ENCODE measurements at regions not wholly inside any gene's neighbourhood (a gene's known extent, or its start where the extent isn't known, plus 50 kb on each side); places are given as distances from the start of the nearest gene placed in this dataset.

DNA sequence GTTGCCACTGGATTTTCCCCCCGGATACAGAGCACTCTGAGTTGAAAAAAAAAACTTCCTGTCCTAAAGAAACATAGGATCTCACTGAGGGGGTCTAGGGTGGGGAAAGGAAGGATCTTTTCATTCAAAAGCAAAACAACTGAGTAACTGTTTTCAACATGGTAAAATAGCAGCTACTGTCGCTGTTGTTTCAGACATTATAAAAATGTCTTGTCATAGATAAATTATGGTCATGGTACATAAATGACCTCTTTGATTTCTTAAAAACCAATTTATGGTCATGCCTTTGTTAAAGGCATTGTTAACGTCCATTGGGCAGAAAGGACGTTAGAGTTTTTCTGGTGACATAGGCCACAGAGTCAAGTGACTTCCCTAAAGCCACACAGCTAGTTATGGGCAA is 180.4 kb upstream of the DTNBP1 start:
- Histone ChIP-seq H3K4me2 (ENCODE audit: low read length) (no peak overlapping the region), H3K27ac (ENCODE audit: low read length) (no peak overlapping the region), H3K4me1 (ENCODE audit: low read length) (peaks cover 9% of the 10 kb centered on the region; the same call in 1 of the 2 replicates), H3K36me3 (replicated peaks; ENCODE audit: low read depth, low read length) (no peaks in the 10 kb centered on the region), H3K9me3 (ENCODE audit: insufficient read depth, low read length) (no peaks in the 10 kb centered on the region), H3K79me2 (ENCODE audit: low read length) (no peaks in the 10 kb centered on the region), H3K9ac (ENCODE audit: low read length) (no peak overlapping the region), H3K27me3 (ENCODE audit: low read depth, low read length) (no peaks in the 10 kb centered on the region), H2AFZ (ENCODE audit: low read depth, low read length) (no peak overlapping the region), H4K20me1 (ENCODE audit: insufficient read depth, low read length) (no peaks in the 10 kb centered on the region), H3K4me3 (ENCODE audit: low read length) (no peak overlapping the region)
- TF ChIP-seq, protein P1, sequence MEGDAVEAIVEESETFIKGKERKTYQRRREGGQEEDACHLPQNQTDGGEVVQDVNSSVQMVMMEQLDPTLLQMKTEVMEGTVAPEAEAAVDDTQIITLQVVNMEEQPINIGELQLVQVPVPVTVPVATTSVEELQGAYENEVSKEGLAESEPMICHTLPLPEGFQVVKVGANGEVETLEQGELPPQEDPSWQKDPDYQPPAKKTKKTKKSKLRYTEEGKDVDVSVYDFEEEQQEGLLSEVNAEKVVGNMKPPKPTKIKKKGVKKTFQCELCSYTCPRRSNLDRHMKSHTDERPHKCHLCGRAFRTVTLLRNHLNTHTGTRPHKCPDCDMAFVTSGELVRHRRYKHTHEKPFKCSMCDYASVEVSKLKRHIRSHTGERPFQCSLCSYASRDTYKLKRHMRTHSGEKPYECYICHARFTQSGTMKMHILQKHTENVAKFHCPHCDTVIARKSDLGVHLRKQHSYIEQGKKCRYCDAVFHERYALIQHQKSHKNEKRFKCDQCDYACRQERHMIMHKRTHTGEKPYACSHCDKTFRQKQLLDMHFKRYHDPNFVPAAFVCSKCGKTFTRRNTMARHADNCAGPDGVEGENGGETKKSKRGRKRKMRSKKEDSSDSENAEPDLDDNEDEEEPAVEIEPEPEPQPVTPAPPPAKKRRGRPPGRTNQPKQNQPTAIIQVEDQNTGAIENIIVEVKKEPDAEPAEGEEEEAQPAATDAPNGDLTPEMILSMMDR (IDR thresholded peaks at IDR 0.05; ENCODE audit: low read depth, low read length) = no peak
- TF ChIP-seq EZH2phosphoT487 (IDR thresholded peaks at IDR 0.05; ENCODE audit: low read depth) = no peak

DNA sequence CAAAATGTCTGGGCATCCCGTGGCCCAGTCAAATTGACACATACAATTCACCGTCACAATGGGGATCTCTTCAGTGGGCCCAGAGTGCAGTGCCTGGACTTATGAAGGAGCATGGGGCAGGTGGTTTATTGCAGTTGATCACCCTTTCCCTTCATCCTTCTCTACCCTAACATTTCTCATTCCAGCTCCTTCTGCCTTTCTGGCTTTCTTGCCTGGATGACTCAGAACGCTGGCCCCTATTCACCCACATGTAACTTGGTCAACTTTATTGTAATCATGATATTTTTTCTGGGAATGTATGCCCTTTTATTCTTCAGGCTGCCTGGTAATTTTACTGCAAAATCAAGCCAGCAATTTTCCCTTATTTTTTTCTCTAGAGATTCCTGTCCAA is 179.9 kb upstream of the DTNBP1 start:
- no peak overlapping the region for H2AFZ ChIP-seq (ENCODE audit: low read depth, low read length)
- H3K27me3 ChIP-seq (ENCODE audit: low read depth, low read length) = no peaks in the 10 kb centered on the region
- H4K20me1 ChIP-seq (ENCODE audit: insufficient read depth, low read length) = no peaks in the 10 kb centered on the region
- H3K36me3 ChIP-seq (replicated peaks; ENCODE audit: low read depth, low read length) = no peaks in the 10 kb centered on the region
- no peak overlapping the region for H3K4me3 ChIP-seq (ENCODE audit: low read length)
- H3K27ac ChIP-seq (ENCODE audit: low read length) = no peak overlapping the region
- H3K9me3 ChIP-seq (ENCODE audit: insufficient read depth, low read length) = no peaks in the 10 kb centered on the region
- no peaks in the 10 kb centered on the region for H3K79me2 ChIP-seq (ENCODE audit: low read length)
- no peak overlapping the region for H3K4me2 ChIP-seq (ENCODE audit: low read length)
- no peak overlapping the region for H3K9ac ChIP-seq (ENCODE audit: low read length)
- H3K4me1 ChIP-seq (ENCODE audit: low read length) = peaks cover 9% of the 10 kb centered on the region; the same call in 1 of the 2 replicates
- TF ChIP-seq, protein P1 (IDR thresholded peaks at IDR 0.05; ENCODE audit: low read depth, low read length) = no peak
- TF ChIP-seq EZH2phosphoT487 (IDR thresholded peaks at IDR 0.05; ENCODE audit: low read depth) = no peak

DNA sequence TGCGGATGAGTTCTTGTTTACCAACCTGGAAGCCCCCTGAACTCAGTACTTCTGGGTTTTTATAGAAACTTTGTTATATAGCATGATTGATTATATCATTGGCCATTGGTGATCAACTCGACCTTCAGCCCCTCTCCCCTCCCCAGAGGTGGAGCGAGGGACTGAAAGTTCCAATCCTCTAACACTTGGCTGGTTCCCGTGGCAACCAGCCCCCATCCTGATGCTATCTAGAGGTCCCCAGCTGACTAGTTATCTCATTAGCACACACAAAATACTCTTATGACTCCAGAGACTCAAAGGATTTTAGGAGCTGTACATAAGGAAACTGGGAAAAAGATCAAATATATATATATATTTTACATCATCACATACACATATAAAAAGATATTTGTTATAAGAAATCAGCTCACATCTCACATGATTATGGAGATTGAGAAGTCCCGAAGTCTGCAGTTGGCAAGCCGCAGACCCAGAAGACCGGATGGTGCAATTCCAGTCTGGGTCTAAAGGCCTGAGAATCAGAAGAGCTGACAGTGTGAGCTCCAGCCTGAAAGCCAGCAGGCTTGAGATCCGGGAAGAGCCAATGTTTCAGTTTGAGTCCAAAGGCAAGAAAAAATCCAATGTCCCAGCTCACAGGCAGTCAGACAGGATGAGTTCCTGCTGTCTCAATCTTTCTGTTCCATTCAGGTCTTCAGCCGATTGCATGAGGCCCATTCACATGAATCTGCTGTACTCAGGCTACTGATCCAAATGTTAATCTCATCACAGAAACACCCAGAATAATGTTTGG is 179.3 kb upstream of the DTNBP1 start:
- Histone ChIP-seq H2AFZ (ENCODE audit: low read depth, low read length) (no peak overlapping the region), H3K9me3 (ENCODE audit: insufficient read depth, low read length) (no peaks in the 10 kb centered on the region)

DNA sequence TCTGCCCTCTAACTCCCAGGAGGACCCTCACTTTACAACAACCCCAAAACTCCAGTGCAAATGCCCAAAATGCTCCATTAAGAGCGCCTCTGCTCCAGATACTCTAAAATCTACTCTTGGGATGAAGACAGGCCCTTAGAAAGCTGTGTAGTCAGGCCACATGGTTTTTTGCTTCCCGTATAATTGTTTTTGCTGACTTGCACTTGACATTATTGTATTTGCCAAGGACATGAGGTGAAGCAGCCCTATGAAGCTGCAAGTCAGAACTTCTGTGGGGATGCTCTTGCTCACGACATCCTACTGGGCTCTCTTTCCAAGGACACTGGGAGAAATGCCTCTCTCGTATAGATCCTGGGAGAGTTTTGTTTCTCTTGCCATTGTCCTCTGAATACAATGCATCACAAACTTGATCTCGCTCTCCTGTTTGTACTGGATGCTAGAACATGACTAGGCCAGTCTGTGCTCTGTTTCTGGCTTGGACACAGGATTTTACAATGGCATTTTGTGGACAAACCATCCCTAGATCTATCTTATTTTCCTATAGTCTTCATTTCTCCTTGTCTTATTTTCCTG is 177.2 kb upstream of the DTNBP1 start:
- Histone ChIP-seq H3K9ac (ENCODE audit: low read length) (no peak overlapping the region), H3K9me3 (ENCODE audit: insufficient read depth, low read length) (no peaks in the 10 kb centered on the region), H3K27ac (ENCODE audit: low read length) (no peak overlapping the region), H3K4me2 (ENCODE audit: low read length) (no peak overlapping the region), H3K4me1 (ENCODE audit: low read length) (peaks cover 6% of the 10 kb centered on the region; the same call in 1 of the 2 replicates), H3K79me2 (ENCODE audit: low read length) (no peaks in the 10 kb centered on the region), H3K36me3 (replicated peaks; ENCODE audit: low read depth, low read length) (no peaks in the 10 kb centered on the region), H4K20me1 (ENCODE audit: insufficient read depth, low read length) (no peaks in the 10 kb centered on the region), H3K4me3 (ENCODE audit: low read length) (no peak overlapping the region), H2AFZ (ENCODE audit: low read depth, low read length) (no peak overlapping the region), H3K27me3 (ENCODE audit: low read depth, low read length) (no peaks in the 10 kb centered on the region; the same call in 1 of the 2 replicates)
- no peak for TF ChIP-seq EZH2phosphoT487 (IDR thresholded peaks at IDR 0.05; ENCODE audit: low read depth)
- TF ChIP-seq, protein P1 (IDR thresholded peaks at IDR 0.05; ENCODE audit: low read depth, low read length) = no peak

More for the DNA sequence above, 179.3 kb upstream of the DTNBP1 start:
- no peaks in the 10 kb centered on the region for H3K79me2 ChIP-seq (ENCODE audit: low read length)
- H3K4me2 ChIP-seq (ENCODE audit: low read length) = no peak overlapping the region
- H3K36me3 ChIP-seq (replicated peaks; ENCODE audit: low read depth, low read length) = no peaks in the 10 kb centered on the region
- H4K20me1 ChIP-seq (ENCODE audit: insufficient read depth, low read length) = no peaks in the 10 kb centered on the region
- TF ChIP-seq, protein P1 (IDR thresholded peaks at IDR 0.05; ENCODE audit: low read depth, low read length) = no peak
- no peak for TF ChIP-seq EZH2phosphoT487 (IDR thresholded peaks at IDR 0.05; ENCODE audit: low read depth)
- H3K27me3 ChIP-seq (ENCODE audit: low read depth, low read length) = no peaks in the 10 kb centered on the region
- H3K4me1 ChIP-seq (ENCODE audit: low read length) = peaks cover 9% of the 10 kb centered on the region; the same call in 1 of the 2 replicates
- no peak overlapping the region for H3K9ac ChIP-seq (ENCODE audit: low read length)
- no peak overlapping the region for H3K27ac ChIP-seq (ENCODE audit: low read length)
- H3K4me3 ChIP-seq (ENCODE audit: low read length) = no peak overlapping the region
